ENCODE measurements at regions not wholly inside any gene's neighbourhood (a gene's known extent, or its start where the extent isn't known, plus 50 kb on each side); places are given as distances from the start of the nearest gene placed in this dataset.

DNA sequence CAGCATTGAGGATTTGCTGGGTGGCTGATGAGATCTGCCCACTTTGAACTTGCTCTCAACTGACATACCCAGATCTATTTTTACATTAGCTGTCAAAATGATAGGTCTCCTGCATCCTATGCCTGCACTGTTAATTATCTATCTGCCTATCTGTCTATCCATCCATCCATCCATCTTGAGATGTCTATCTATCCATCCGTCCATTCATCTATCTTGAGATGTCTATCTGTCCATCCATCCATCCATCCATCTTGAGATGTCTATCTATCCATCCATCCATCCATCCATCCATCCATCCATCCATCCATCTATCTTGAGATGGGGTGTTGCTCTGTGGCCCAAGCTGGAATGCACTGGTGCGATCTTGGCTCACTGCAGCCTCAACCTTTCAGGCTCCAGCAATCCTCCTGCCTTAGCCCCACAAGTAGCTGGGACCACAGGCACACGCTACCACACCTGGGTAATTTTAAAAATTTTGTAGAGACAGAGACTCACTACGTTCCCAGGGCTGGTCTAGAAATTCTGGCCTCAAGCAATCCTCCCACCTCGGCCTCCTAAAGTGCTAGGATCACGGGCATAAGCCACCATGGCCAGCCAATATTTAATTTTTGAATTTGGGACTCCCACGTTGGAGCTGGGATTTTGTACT, 159.4 kb upstream of the NSMCE3 start:
- TF ChIP-seq EZH2phosphoT487 (IDR thresholded peaks at IDR 0.05; ENCODE audit: low read depth, severe bottlenecking, unreplicated experiment) (no peak), EZH2 (IDR thresholded peaks at IDR 0.05; ENCODE audit: borderline replicate concordance) (no peak)
- TF ChIP-seq, protein P1, sequence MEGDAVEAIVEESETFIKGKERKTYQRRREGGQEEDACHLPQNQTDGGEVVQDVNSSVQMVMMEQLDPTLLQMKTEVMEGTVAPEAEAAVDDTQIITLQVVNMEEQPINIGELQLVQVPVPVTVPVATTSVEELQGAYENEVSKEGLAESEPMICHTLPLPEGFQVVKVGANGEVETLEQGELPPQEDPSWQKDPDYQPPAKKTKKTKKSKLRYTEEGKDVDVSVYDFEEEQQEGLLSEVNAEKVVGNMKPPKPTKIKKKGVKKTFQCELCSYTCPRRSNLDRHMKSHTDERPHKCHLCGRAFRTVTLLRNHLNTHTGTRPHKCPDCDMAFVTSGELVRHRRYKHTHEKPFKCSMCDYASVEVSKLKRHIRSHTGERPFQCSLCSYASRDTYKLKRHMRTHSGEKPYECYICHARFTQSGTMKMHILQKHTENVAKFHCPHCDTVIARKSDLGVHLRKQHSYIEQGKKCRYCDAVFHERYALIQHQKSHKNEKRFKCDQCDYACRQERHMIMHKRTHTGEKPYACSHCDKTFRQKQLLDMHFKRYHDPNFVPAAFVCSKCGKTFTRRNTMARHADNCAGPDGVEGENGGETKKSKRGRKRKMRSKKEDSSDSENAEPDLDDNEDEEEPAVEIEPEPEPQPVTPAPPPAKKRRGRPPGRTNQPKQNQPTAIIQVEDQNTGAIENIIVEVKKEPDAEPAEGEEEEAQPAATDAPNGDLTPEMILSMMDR (IDR thresholded peaks at IDR 0.05; ENCODE audit: poor library complexity): no peak
- 89% methylated on average over 7 of the region's 7 CpGs for WGBS (ENCODE audit: low lambda C conversion rate, missing lambda C conversion rate)
- no peaks in the 10 kb centered on the region for H3K9me3 ChIP-seq (ENCODE audit: low read depth)
- no peaks in the 10 kb centered on the region for H3K9me2 ChIP-seq (replicated peaks; ENCODE audit: insufficient read depth)
- no peaks in the 10 kb centered on the region for H4K20me1 ChIP-seq (ENCODE audit: insufficient read depth, poor library complexity, severe bottlenecking)
- no peaks in the 10 kb centered on the region for H3K4me1 ChIP-seq (ENCODE audit: insufficient read depth)
- DNase-seq (ENCODE audit: low spot score): no peak
- H3K79me2 ChIP-seq: no peaks in the 10 kb centered on the region
- no peak overlapping the region for H3K4me2 ChIP-seq
- no peaks in the 10 kb centered on the region for H3K27me3 ChIP-seq
- no peak overlapping the region for H2AFZ ChIP-seq
- H3K4me3 ChIP-seq: no peak overlapping the region
- no peaks in the 10 kb centered on the region for H3K36me3 ChIP-seq (replicated peaks; ENCODE audit: insufficient read depth, low read depth)
- H3K27ac ChIP-seq: no peak overlapping the region

- H3K27ac ChIP-seq: no peak overlapping the region
Observed at GRCh38 chr15:29425864-29426263, 156.2 kb upstream of the NSMCE3 start.

DNA sequence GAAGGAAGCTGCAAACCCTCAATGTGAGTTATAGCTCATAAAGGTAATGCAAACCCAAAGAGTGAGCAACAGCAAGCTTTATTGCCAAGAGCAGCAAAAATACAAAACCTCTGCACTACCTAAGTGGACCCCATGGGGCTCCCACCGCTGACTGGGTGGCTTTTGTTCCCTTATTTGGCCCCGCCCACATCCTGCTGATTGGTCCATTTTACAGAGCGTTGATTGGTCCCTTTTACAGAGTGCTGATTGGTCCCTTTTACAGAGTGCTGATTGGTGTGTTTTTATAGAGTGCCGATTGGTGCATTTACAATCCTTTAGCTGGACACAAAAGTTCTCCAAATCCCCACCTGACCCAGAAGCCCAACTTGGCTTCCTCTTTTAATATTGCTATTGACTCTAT, 154.5 kb upstream of the NSMCE3 start:
- H3K9me2 ChIP-seq (replicated peaks; ENCODE audit: insufficient read depth): no peaks in the 10 kb centered on the region
- H3K4me2 ChIP-seq: no peak overlapping the region
- no peaks in the 10 kb centered on the region for H3K9me3 ChIP-seq (ENCODE audit: low read depth)
- TF ChIP-seq EZH2 (IDR thresholded peaks at IDR 0.05; ENCODE audit: borderline replicate concordance) (no peak), EZH2phosphoT487 (IDR thresholded peaks at IDR 0.05; ENCODE audit: low read depth, severe bottlenecking, unreplicated experiment) (no peak)
- TF ChIP-seq, protein P1 (IDR thresholded peaks at IDR 0.05; ENCODE audit: poor library complexity): no peak
- no peak overlapping the region for H2AFZ ChIP-seq
- no peaks in the 10 kb centered on the region for H3K4me1 ChIP-seq (ENCODE audit: insufficient read depth)
- no peak overlapping the region for H3K4me3 ChIP-seq
- H3K27ac ChIP-seq: no peak overlapping the region
- no peaks in the 10 kb centered on the region for H3K36me3 ChIP-seq (replicated peaks; ENCODE audit: insufficient read depth, low read depth)
- no peaks in the 10 kb centered on the region for H3K79me2 ChIP-seq
- no peaks in the 10 kb centered on the region for H4K20me1 ChIP-seq (ENCODE audit: insufficient read depth, poor library complexity, severe bottlenecking)
- no peaks in the 10 kb centered on the region for H3K27me3 ChIP-seq
- DNase-seq (ENCODE audit: low spot score): no peak
- 88% methylated on average over 4 of the region's 4 CpGs for WGBS (ENCODE audit: low lambda C conversion rate, missing lambda C conversion rate)

More at GRCh38 chr15:29425864-29426263, 156.2 kb upstream of the NSMCE3 start:
- no peaks in the 10 kb centered on the region for H3K9me3 ChIP-seq (ENCODE audit: low read depth)
- no peaks in the 10 kb centered on the region for H3K9me2 ChIP-seq (replicated peaks; ENCODE audit: insufficient read depth)
- H3K27me3 ChIP-seq: no peaks in the 10 kb centered on the region
- H3K4me3 ChIP-seq: no peak overlapping the region
- H4K20me1 ChIP-seq (ENCODE audit: insufficient read depth, poor library complexity, severe bottlenecking): no peaks in the 10 kb centered on the region
- no peak overlapping the region for H2AFZ ChIP-seq
- no peaks in the 10 kb centered on the region for H3K36me3 ChIP-seq (replicated peaks; ENCODE audit: insufficient read depth, low read depth)
- H3K79me2 ChIP-seq: no peaks in the 10 kb centered on the region
- TF ChIP-seq, protein P1 (IDR thresholded peaks at IDR 0.05; ENCODE audit: poor library complexity): no peak
- TF ChIP-seq EZH2 (IDR thresholded peaks at IDR 0.05; ENCODE audit: borderline replicate concordance) (no peak), EZH2phosphoT487 (IDR thresholded peaks at IDR 0.05; ENCODE audit: low read depth, severe bottlenecking, unreplicated experiment) (no peak)
- H3K4me2 ChIP-seq: no peak overlapping the region
- DNase-seq (ENCODE audit: low spot score): no peak
- no peaks in the 10 kb centered on the region for H3K4me1 ChIP-seq (ENCODE audit: insufficient read depth)
